Nephron (organoid): ENCODE measurements at regions not wholly inside any gene's neighbourhood (a gene's known extent, or its start where the extent isn't known, plus 50 kb on each side); places are given as distances from the start of the nearest gene placed in this dataset.

Experiments used
- H3K27ac Mint-ChIP-seq, 3 experiments: 2 replicates each; pipeline ENCODE4 v1.8.0; 2020; ENCODE audit warnings: mixed read lengths in 3 of 3, mild to moderate bottlenecking in 2 of 3, moderate library complexity in 1 of 3
- H3K27me3 Mint-ChIP-seq: 2 replicates; pipeline ENCODE4 v1.8.0; 2021; ENCODE audit warnings: low read depth, mild to moderate bottlenecking, moderate library complexity, mixed read lengths
- H3K36me3 Mint-ChIP-seq: 2 replicates; pipeline ENCODE4 v1.8.0; 2020; ENCODE audit warnings: low read depth, mixed read lengths
- H3K4me1 Mint-ChIP-seq: 2 replicates; pipeline ENCODE4 v1.8.0; 2020; ENCODE audit warnings: mixed read lengths
- H3K4me3 Mint-ChIP-seq, 3 experiments: 2 replicates each; pipeline ENCODE4 v1.8.0; 2020; ENCODE audit warnings: mild to moderate bottlenecking in 3 of 3, mixed read lengths in 3 of 3, moderate library complexity in 2 of 3
- H3K9me3 Mint-ChIP-seq: 2 replicates; pipeline ENCODE4 v1.8.0; 2020; ENCODE audit warnings: mixed read lengths
- CTCF ChIP-seq, 3 experiments: fragments of 200-600 bp; sonication (generic); IDR thresholded peaks; one replicate each; pipeline ENCODE4 v1.5.0; 2021; ENCODE audit warnings: antibody characterized with exemption in 3 of 3; ENCODE audit not compliant: unreplicated experiment in 3 of 3

- TF ChIP-seq CTCF (IDR thresholded peaks at IDR 0.05; ENCODE audit: unreplicated experiment in 3 of 3), result no peak
- Mint-ChIP-seq H3K36me3 (no peaks in the 10 kb centered on the region), H3K27ac (no peak overlapping the region), H3K4me1 (no peaks in the 10 kb centered on the region), H3K4me3 (no peak overlapping the region), H3K27me3 (no peaks in the 10 kb centered on the region), H3K9me3 (peaks cover 12% of the 10 kb centered on the region)
Observed at GRCh38 chrX:139044680-139045079, 333.2 kb upstream of the FGF13 start.

GRCh38 chrX:139039041-139039440, 327.5 kb upstream of the FGF13 start:
- Mint-ChIP-seq H3K9me3 (peaks cover 8% of the 10 kb centered on the region), H3K27ac (peak overlapping the region in 1 of 3 experiments; percentile 88), H3K4me3 (no peak overlapping the region), H3K36me3 (no peaks in the 10 kb centered on the region), H3K27me3 (no peaks in the 10 kb centered on the region), H3K4me1 (no peaks in the 10 kb centered on the region)
- TF ChIP-seq CTCF (IDR thresholded peaks at IDR 0.05; ENCODE audit: unreplicated experiment in 3 of 3), result no peak

GRCh38 chrX:139026811-139027210, 315.3 kb upstream of the FGF13 start:
- Mint-ChIP-seq H3K27me3 (no peaks in the 10 kb centered on the region), H3K4me3 (no peak overlapping the region), H3K27ac (no peak overlapping the region), H3K4me1 (no peaks in the 10 kb centered on the region), H3K9me3 (peaks cover 2% of the 10 kb centered on the region), H3K36me3 (no peaks in the 10 kb centered on the region)
- TF ChIP-seq CTCF (IDR thresholded peaks at IDR 0.05; ENCODE audit: unreplicated experiment in 3 of 3), result no peak

- no peak overlapping the region for H3K4me3 Mint-ChIP-seq
- no peak for TF ChIP-seq CTCF (IDR thresholded peaks at IDR 0.05; ENCODE audit: unreplicated experiment in 3 of 3)
- no peaks in the 10 kb centered on the region for H3K36me3 Mint-ChIP-seq
- H3K27me3 Mint-ChIP-seq, result no peaks in the 10 kb centered on the region
- H3K27ac Mint-ChIP-seq, result no peak overlapping the region
- no peaks in the 10 kb centered on the region for H3K4me1 Mint-ChIP-seq
- peaks cover 2% of the 10 kb centered on the region for H3K9me3 Mint-ChIP-seq
Observed at GRCh38 chrX:139026406-139026805, 314.9 kb upstream of the FGF13 start.

GRCh38 chrX:139025816-139026215, 314.3 kb upstream of the FGF13 start:
- Mint-ChIP-seq H3K4me1 (no peaks in the 10 kb centered on the region), H3K36me3 (no peaks in the 10 kb centered on the region), H3K4me3 (no peak overlapping the region)

More at GRCh38 chrX:139025816-139026215, 314.3 kb upstream of the FGF13 start:
- H3K9me3 Mint-ChIP-seq, result peaks cover 2% of the 10 kb centered on the region
- no peak for TF ChIP-seq CTCF (IDR thresholded peaks at IDR 0.05; ENCODE audit: unreplicated experiment in 3 of 3)
- H3K27ac Mint-ChIP-seq, result no peak overlapping the region
- no peaks in the 10 kb centered on the region for H3K27me3 Mint-ChIP-seq
